KOPT-K1 (cell line): ENCODE measurements at regions not wholly inside any gene's neighbourhood (a gene's known extent, or its start where the extent isn't known, plus 50 kb on each side); places are given as distances from the start of the nearest gene placed in this dataset.
"Not testable (repeated sequence)": the region's sequence is repeated elsewhere in the genome, so short reads cannot be mapped to it uniquely, and the experiment has no call there.

ENCODE experiments used
- H3K27ac ChIP-seq: fragments of 200-600 bp; sonication (generic); 2 replicates; pipeline ENCODE4 v1.5.1; 2016; ENCODE audit warnings: antibody characterized with exemption, mild to moderate bottlenecking, low read depth, low read length; ENCODE audit not compliant: poor library complexity, severe bottlenecking
- H3K36me3 ChIP-seq: fragments of 200-600 bp; sonication (generic); 2 replicates; pipeline ENCODE4 v1.5.1; 2017; ENCODE audit warnings: antibody characterized with exemption, mild to moderate bottlenecking, low read length, moderate library complexity; ENCODE audit not compliant: insufficient read depth
- H3K9me3 ChIP-seq: fragments of 200-600 bp; sonication (generic); 2 replicates; pipeline ENCODE4 v1.5.1; 2017; ENCODE audit warnings: antibody characterized with exemption, low read length, mild to moderate bottlenecking; ENCODE audit not compliant: insufficient read depth, poor library complexity, severe bottlenecking

- no peaks in the 10 kb centered on the region for H3K9me3 ChIP-seq
- no peaks in the 10 kb centered on the region for H3K36me3 ChIP-seq
- H3K27ac ChIP-seq = no peak overlapping the region
Observed at GRCh38 chr17:55887531-55887930, 136.7 kb downstream of the PCTP start.

- Histone ChIP-seq H3K27ac (no peak overlapping the region), H3K9me3 (no peaks in the 10 kb centered on the region), H3K36me3 (no peaks in the 10 kb centered on the region)
Observed at GRCh38 chr17:55889271-55889670, 138.4 kb downstream of the PCTP start.

GRCh38 chr17:55895112-55895759, 144.4 kb downstream of the PCTP start:
- Histone ChIP-seq H3K27ac (no peak overlapping the region), H3K9me3 (no peaks in the 10 kb centered on the region), H3K36me3 (no peaks in the 10 kb centered on the region)

GRCh38 chr17:55897301-55897700, 146.4 kb downstream of the PCTP start:
- no peaks in the 10 kb centered on the region for H3K9me3 ChIP-seq
- H3K36me3 ChIP-seq = no peaks in the 10 kb centered on the region

GRCh38 chr17:55898195-55898594, 147.3 kb downstream of the PCTP start:
- Histone ChIP-seq H3K36me3 (no peaks in the 10 kb centered on the region), H3K27ac (no peak overlapping the region), H3K9me3 (no peaks in the 10 kb centered on the region)

More at GRCh38 chr17:55897301-55897700, 146.4 kb downstream of the PCTP start:
- H3K27ac ChIP-seq = no peak overlapping the region

GRCh38 chr17:55900188-55900587, 149.3 kb downstream of the PCTP start:
- Histone ChIP-seq H3K27ac (no peak overlapping the region), H3K9me3 (no peaks in the 10 kb centered on the region), H3K36me3 (no peaks in the 10 kb centered on the region)

- Histone ChIP-seq H3K27ac (no peak overlapping the region), H3K9me3 (no peaks in the 10 kb centered on the region), H3K36me3 (no peaks in the 10 kb centered on the region)
Observed at GRCh38 chr17:55903028-55903690, 152.3 kb downstream of the PCTP start.

- no peaks in the 10 kb centered on the region for H3K9me3 ChIP-seq
- no peaks in the 10 kb centered on the region for H3K36me3 ChIP-seq
- H3K27ac ChIP-seq = no peak overlapping the region
Observed at GRCh38 chr17:55909776-55910175, 158.9 kb downstream of the PCTP start.

- Histone ChIP-seq H3K27ac (no peak overlapping the region), H3K36me3 (no peaks in the 10 kb centered on the region), H3K9me3 (no peaks in the 10 kb centered on the region)
Observed at GRCh38 chr17:55911186-55911585, 160.3 kb downstream of the PCTP start.

GRCh38 chr17:55925440-55925839, 174.6 kb downstream of the PCTP start:
- H3K36me3 ChIP-seq = no peaks in the 10 kb centered on the region
- no peak overlapping the region for H3K27ac ChIP-seq
- peaks cover 4% of the 10 kb centered on the region for H3K9me3 ChIP-seq

- H3K36me3 ChIP-seq = no peaks in the 10 kb centered on the region
- H3K9me3 ChIP-seq = peaks cover 4% of the 10 kb centered on the region
- peak overlapping the region; percentile 20 for H3K27ac ChIP-seq
Observed at GRCh38 chr17:55926276-55926990, 175.6 kb downstream of the PCTP start.

- Histone ChIP-seq H3K36me3 (no peaks in the 10 kb centered on the region), H3K9me3 (peaks cover 1% of the 10 kb centered on the region), H3K27ac (no peak overlapping the region)
Observed at GRCh38 chr17:55930291-55930809, 179.5 kb downstream of the PCTP start.

- Histone ChIP-seq H3K36me3 (no peaks in the 10 kb centered on the region), H3K27ac (no peak overlapping the region), H3K9me3 (no peaks in the 10 kb centered on the region)
Observed at GRCh38 chr17:55931446-55931845, 180.6 kb downstream of the PCTP start.

- Histone ChIP-seq H3K36me3 (no peaks in the 10 kb centered on the region), H3K27ac (no peak overlapping the region), H3K9me3 (no peaks in the 10 kb centered on the region)
Observed at GRCh38 chr17:55932973-55933372, 182.1 kb downstream of the PCTP start.

- H3K36me3 ChIP-seq, H3K9me3 ChIP-seq, H3K27ac ChIP-seq: not testable (repeated sequence)
Observed at GRCh38 chr17:55939181-55939810, 188.4 kb downstream of the PCTP start.
